A549 (cell line): ENCODE measurements at regions not wholly inside any gene's neighbourhood (a gene's known extent, or its start where the extent isn't known, plus 50 kb on each side); places are given as distances from the start of the nearest gene placed in this dataset.

ENCODE experiments used
- BHLHE40 ChIP-seq: IDR thresholded peaks from 2 replicates; pipeline ENCODE4 v1.6.1; 2012; ENCODE audit warnings: low read depth, low read length, inconsistent platforms
- CTCF ChIP-seq: fragments of >200 bp; sonication (Bioruptor Twin); formaldehyde crosslinking; IDR thresholded peaks from 3 replicates; pipeline ENCODE4 v1.5.1; 2016
- EP300 ChIP-seq, 2 experiments: fragments of >200 bp; sonication (Bioruptor Twin); formaldehyde crosslinking; IDR thresholded peaks; 2 replicates in 1 of 2; 3 replicates in 1 of 2; pipeline ENCODE4 v1.6.1; 2016 to 2017
- MYC ChIP-seq: IDR thresholded peaks from 2 replicates; pipeline ENCODE4 v1.6.1; 2012; ENCODE audit warnings: mild to moderate bottlenecking, inconsistent platforms, low read length, improper control_type of control experiment, borderline replicate concordance
- PHF8 ChIP-seq: fragments of 200-600 bp; sonication (generic); IDR thresholded peaks from 2 replicates; pipeline ENCODE4 v1.6.1; 2016; ENCODE audit warnings: low read depth, mild to moderate bottlenecking, antibody characterized with exemption, moderate library complexity, borderline replicate concordance
- POLR2A ChIP-seq: IDR thresholded peaks from 2 replicates; pipeline ENCODE4 v1.6.1; 2012; ENCODE audit warnings: mild to moderate bottlenecking, low read length
- TF ChIP-seq, protein P1 (sequence below): IDR thresholded peaks from 2 replicates; pipeline ENCODE4 v1.6.1; 2012
- TF ChIP-seq, protein P2 (sequence below): fragments of 200-600 bp; sonication (generic); IDR thresholded peaks from 2 replicates; pipeline ENCODE4 v1.6.1; 2016; ENCODE audit warnings: antibody characterized with exemption, mild to moderate bottlenecking, moderate library complexity
- TF ChIP-seq, protein P3 (sequence below): fragments of 450-650 bp; IDR thresholded peaks from 2 replicates; pipeline ENCODE4 v1.6.1; 2014; ENCODE audit warnings: antibody characterized with exemption
- TF ChIP-seq, protein P4 (sequence below): fragments of 250-450 bp; sonication (Bioruptor Pico); IDR thresholded peaks from 2 replicates; pipeline ENCODE4 v1.5.0; 2021; ENCODE audit warnings: mild to moderate bottlenecking, moderate library complexity, borderline replicate concordance

GRCh38 chr9:23394189-23394588, 431.9 kb downstream of the ELAVL2 start:
- TF ChIP-seq CTCF (no peak), PHF8 (no peak), MYC (no peak), POLR2A (no peak), EP300 (IDR thresholded peaks at IDR 0.05) (no peak), BHLHE40 (no peak)
- TF ChIP-seq, protein P1, sequence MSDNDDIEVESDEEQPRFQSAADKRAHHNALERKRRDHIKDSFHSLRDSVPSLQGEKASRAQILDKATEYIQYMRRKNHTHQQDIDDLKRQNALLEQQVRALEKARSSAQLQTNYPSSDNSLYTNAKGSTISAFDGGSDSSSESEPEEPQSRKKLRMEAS, result no peak
- TF ChIP-seq, protein P2, sequence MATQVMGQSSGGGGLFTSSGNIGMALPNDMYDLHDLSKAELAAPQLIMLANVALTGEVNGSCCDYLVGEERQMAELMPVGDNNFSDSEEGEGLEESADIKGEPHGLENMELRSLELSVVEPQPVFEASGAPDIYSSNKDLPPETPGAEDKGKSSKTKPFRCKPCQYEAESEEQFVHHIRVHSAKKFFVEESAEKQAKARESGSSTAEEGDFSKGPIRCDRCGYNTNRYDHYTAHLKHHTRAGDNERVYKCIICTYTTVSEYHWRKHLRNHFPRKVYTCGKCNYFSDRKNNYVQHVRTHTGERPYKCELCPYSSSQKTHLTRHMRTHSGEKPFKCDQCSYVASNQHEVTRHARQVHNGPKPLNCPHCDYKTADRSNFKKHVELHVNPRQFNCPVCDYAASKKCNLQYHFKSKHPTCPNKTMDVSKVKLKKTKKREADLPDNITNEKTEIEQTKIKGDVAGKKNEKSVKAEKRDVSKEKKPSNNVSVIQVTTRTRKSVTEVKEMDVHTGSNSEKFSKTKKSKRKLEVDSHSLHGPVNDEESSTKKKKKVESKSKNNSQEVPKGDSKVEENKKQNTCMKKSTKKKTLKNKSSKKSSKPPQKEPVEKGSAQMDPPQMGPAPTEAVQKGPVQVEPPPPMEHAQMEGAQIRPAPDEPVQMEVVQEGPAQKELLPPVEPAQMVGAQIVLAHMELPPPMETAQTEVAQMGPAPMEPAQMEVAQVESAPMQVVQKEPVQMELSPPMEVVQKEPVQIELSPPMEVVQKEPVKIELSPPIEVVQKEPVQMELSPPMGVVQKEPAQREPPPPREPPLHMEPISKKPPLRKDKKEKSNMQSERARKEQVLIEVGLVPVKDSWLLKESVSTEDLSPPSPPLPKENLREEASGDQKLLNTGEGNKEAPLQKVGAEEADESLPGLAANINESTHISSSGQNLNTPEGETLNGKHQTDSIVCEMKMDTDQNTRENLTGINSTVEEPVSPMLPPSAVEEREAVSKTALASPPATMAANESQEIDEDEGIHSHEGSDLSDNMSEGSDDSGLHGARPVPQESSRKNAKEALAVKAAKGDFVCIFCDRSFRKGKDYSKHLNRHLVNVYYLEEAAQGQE, result no peak
- TF ChIP-seq, protein P3, sequence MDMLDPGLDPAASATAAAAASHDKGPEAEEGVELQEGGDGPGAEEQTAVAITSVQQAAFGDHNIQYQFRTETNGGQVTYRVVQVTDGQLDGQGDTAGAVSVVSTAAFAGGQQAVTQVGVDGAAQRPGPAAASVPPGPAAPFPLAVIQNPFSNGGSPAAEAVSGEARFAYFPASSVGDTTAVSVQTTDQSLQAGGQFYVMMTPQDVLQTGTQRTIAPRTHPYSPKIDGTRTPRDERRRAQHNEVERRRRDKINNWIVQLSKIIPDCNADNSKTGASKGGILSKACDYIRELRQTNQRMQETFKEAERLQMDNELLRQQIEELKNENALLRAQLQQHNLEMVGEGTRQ, result no peak
- TF ChIP-seq, protein P4, sequence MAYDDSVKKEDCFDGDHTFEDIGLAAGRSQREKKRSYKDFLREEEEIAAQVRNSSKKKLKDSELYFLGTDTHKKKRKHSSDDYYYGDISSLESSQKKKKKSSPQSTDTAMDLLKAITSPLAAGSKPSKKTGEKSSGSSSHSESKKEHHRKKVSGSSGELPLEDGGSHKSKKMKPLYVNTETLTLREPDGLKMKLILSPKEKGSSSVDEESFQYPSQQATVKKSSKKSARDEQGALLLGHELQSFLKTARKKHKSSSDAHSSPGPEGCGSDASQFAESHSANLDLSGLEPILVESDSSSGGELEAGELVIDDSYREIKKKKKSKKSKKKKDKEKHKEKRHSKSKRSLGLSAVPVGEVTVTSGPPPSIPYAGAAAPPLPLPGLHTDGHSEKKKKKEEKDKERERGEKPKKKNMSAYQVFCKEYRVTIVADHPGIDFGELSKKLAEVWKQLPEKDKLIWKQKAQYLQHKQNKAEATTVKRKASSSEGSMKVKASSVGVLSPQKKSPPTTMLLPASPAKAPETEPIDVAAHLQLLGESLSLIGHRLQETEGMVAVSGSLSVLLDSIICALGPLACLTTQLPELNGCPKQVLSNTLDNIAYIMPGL (CRISPR knock-in tag), result no peak
